C4-2B (cell line): ENCODE measurements at regions not wholly inside any gene's neighbourhood (a gene's known extent, or its start where the extent isn't known, plus 50 kb on each side); places are given as distances from the start of the nearest gene placed in this dataset.

Experiments used
- ZFX ChIP-seq: fragments of 450-650 bp; IDR thresholded peaks from 2 replicates; pipeline ENCODE4 v1.6.1; 2017
- TF ChIP-seq, protein P1 (sequence below): fragments of 450-650 bp; conservative IDR thresholded peaks from 2 replicates; pipeline ENCODE4 v1.5.1; 2017; ENCODE audit warnings: mild to moderate bottlenecking

DNA sequence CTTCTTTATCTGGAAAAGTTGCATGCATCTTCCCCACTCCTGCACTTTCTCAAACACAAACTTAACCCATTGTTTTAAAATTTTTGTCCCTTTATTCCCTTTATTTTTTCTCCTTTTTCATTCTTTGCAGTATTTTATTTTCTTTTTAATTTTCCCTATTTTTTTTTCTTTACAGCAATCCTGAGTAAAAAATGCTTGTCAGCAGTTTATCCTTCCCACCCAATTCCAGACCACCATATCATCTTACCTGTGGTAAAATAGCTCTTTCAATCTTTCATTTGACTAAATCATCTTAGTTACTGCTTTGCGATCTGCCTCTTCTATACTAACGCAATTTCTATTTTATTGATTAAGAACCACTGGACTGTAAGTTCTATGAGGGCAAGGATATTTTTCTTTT, 450.5 kb downstream of the KLHL4 start:
- TF ChIP-seq, protein P1, sequence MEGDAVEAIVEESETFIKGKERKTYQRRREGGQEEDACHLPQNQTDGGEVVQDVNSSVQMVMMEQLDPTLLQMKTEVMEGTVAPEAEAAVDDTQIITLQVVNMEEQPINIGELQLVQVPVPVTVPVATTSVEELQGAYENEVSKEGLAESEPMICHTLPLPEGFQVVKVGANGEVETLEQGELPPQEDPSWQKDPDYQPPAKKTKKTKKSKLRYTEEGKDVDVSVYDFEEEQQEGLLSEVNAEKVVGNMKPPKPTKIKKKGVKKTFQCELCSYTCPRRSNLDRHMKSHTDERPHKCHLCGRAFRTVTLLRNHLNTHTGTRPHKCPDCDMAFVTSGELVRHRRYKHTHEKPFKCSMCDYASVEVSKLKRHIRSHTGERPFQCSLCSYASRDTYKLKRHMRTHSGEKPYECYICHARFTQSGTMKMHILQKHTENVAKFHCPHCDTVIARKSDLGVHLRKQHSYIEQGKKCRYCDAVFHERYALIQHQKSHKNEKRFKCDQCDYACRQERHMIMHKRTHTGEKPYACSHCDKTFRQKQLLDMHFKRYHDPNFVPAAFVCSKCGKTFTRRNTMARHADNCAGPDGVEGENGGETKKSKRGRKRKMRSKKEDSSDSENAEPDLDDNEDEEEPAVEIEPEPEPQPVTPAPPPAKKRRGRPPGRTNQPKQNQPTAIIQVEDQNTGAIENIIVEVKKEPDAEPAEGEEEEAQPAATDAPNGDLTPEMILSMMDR: no peak
- no peak for TF ChIP-seq ZFX
